ENCODE measurements at regions not wholly inside any gene's neighbourhood (a gene's known extent, or its start where the extent isn't known, plus 50 kb on each side); places are given as distances from the start of the nearest gene placed in this dataset.

DNA sequence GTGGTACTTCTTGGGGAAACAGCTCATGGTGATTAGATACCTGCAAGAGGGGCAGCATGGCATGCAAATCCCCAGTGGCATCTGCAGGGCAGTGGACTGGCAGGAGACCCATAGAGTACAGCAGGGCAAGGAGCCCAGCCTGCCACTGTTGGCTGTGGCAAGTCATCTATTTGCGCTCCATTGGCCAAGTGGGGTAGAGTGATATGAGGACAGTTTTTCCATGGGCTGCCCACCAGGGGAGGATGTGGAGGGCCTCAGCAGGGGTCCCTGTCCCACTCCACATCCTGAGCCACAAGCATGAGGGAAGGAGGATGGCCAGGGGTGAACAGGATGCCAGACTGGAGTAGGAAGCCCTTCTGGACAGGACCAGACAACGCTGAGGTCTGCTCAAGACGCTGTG, 50.9 kb upstream of the OTOF start:
- H3K4me1 ChIP-seq (ENCODE audit: insufficient read depth, low read length) = peaks cover 15% of the 10 kb centered on the region
- H3K36me3 ChIP-seq (ENCODE audit: insufficient read depth, low read length) = no peaks in the 10 kb centered on the region
- no peaks in the 10 kb centered on the region for H4K20me1 ChIP-seq (ENCODE audit: insufficient read depth, low read length)
- no peak overlapping the region for H3K4me2 ChIP-seq (ENCODE audit: low read length)
- H3K9ac ChIP-seq (ENCODE audit: low read length) = no peak overlapping the region
- H3K79me2 ChIP-seq (ENCODE audit: insufficient read depth, low read length) = no peaks in the 10 kb centered on the region
- Mint-ChIP-seq H3K4me3 (ENCODE audit: unreplicated experiment) (no peak overlapping the region), H3K27ac (ENCODE audit: unreplicated experiment) (no peak overlapping the region), H3K36me3 (ENCODE audit: low read depth, unreplicated experiment) (no peaks in the 10 kb centered on the region), H3K27me3 (ENCODE audit: low read depth, unreplicated experiment) (peaks cover 20% of the 10 kb centered on the region), H3K9me3 (ENCODE audit: unreplicated experiment) (no peaks in the 10 kb centered on the region), H3K4me1 (ENCODE audit: low read depth, unreplicated experiment) (peaks cover 15% of the 10 kb centered on the region)
- FAIRE-seq = no peak
- H3K27ac ChIP-seq (ENCODE audit: low read depth, low read length) = no peak overlapping the region
- H2AFZ ChIP-seq (ENCODE audit: low read depth, low read length) = no peak overlapping the region
- DNase-seq (ENCODE audit: low read depth) = no peak
- H3K9me3 ChIP-seq (ENCODE audit: insufficient read depth, low read depth, low read length) = no peaks in the 10 kb centered on the region
- no peak overlapping the region for H3K4me3 ChIP-seq (ENCODE audit: insufficient read depth, low read depth, low read length)
- H3K27me3 ChIP-seq (ENCODE audit: insufficient read depth, low read length) = no peaks in the 10 kb centered on the region
- no peak for TF ChIP-seq EZH2 (IDR thresholded peaks at IDR 0.05; ENCODE audit: insufficient read depth, low read length)
- TF ChIP-seq, protein P1, sequence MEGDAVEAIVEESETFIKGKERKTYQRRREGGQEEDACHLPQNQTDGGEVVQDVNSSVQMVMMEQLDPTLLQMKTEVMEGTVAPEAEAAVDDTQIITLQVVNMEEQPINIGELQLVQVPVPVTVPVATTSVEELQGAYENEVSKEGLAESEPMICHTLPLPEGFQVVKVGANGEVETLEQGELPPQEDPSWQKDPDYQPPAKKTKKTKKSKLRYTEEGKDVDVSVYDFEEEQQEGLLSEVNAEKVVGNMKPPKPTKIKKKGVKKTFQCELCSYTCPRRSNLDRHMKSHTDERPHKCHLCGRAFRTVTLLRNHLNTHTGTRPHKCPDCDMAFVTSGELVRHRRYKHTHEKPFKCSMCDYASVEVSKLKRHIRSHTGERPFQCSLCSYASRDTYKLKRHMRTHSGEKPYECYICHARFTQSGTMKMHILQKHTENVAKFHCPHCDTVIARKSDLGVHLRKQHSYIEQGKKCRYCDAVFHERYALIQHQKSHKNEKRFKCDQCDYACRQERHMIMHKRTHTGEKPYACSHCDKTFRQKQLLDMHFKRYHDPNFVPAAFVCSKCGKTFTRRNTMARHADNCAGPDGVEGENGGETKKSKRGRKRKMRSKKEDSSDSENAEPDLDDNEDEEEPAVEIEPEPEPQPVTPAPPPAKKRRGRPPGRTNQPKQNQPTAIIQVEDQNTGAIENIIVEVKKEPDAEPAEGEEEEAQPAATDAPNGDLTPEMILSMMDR (IDR thresholded peaks at IDR 0.05; ENCODE audit: insufficient read depth, low read depth, low read length) = no peak

DNA sequence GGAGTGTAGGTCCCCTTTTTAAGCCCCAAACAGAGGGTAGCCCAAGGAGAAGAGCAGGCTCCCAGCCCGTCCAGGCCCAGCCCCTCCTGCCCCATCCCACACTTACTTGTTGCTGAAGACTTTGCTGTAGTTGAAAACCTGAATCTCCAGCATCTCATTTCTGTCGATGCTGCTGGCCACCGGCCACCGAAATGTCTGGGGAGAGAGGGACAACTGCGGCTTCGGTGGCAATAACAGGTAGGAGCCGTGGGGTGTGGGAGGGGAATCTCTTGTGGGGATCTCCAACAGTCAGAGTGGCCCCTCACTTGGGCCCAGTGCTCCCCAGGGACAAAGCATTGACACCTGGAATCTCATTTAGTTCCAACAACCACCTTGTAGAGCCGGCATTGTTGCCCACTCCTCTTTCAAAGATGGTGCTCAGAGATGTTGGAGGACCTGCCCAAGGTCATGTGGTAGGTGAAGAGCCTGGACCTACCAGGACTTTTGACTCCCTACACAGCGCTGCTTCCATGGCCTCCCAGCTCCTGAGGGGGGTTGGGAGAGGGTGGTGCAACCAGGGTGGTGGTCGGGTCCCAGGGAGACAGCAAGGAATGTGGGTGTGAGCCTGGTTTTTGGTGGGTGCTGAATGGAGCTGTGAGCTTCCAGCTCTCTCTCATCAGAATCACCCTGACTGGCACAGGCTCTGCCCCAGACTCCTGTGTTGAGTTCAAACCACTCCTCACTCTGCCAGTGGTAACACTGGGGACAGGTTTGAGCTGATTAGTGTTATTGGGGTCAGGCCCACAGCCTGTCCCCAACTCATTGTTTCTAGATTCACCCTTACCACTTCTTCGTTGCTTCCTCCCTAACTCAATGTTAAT, 50.0 kb upstream of the OTOF start:
- Histone ChIP-seq H3K36me3 (ENCODE audit: insufficient read depth, low read length) (no peaks in the 10 kb centered on the region), H3K9me3 (ENCODE audit: insufficient read depth, low read depth, low read length) (no peaks in the 10 kb centered on the region), H3K4me1 (ENCODE audit: insufficient read depth, low read length) (peaks cover 15% of the 10 kb centered on the region), H2AFZ (ENCODE audit: low read depth, low read length) (no peak overlapping the region), H3K9ac (ENCODE audit: low read length) (no peak overlapping the region), H3K79me2 (ENCODE audit: insufficient read depth, low read length) (no peaks in the 10 kb centered on the region), H3K4me2 (ENCODE audit: low read length) (no peak overlapping the region), H3K27me3 (ENCODE audit: insufficient read depth, low read length) (no peaks in the 10 kb centered on the region), H3K27ac (ENCODE audit: low read depth, low read length) (no peak overlapping the region), H3K4me3 (ENCODE audit: insufficient read depth, low read depth, low read length) (no peak overlapping the region), H4K20me1 (ENCODE audit: insufficient read depth, low read length) (no peaks in the 10 kb centered on the region)
- TF ChIP-seq, protein P1 (IDR thresholded peaks at IDR 0.05; ENCODE audit: insufficient read depth, low read depth, low read length) = no peak
- no peak for TF ChIP-seq EZH2 (IDR thresholded peaks at IDR 0.05; ENCODE audit: insufficient read depth, low read length)
- H3K27ac Mint-ChIP-seq (ENCODE audit: unreplicated experiment) = no peak overlapping the region
- H3K36me3 Mint-ChIP-seq (ENCODE audit: low read depth, unreplicated experiment) = no peaks in the 10 kb centered on the region
- H3K9me3 Mint-ChIP-seq (ENCODE audit: unreplicated experiment) = no peaks in the 10 kb centered on the region
- peaks cover 15% of the 10 kb centered on the region for H3K4me1 Mint-ChIP-seq (ENCODE audit: low read depth, unreplicated experiment)
- H3K4me3 Mint-ChIP-seq (ENCODE audit: unreplicated experiment) = no peak overlapping the region
- FAIRE-seq = no peak
- no peak for DNase-seq (ENCODE audit: low read depth)
- H3K27me3 Mint-ChIP-seq (ENCODE audit: low read depth, unreplicated experiment) = peaks cover 12% of the 10 kb centered on the region

All from astrocyte (in vitro differentiated cells and primary cell).